GM23338 (cell line): ENCODE measurements at regions not wholly inside any gene's neighbourhood (a gene's known extent, or its start where the extent isn't known, plus 50 kb on each side); places are given as distances from the start of the nearest gene placed in this dataset.

ENCODE experiments used
- ATAC-seq: fragments of 200-7000 bp; cut with Tn5 transposase; 3 replicates; pipeline ENCODE4 v1.9.1; 2020
- DNase-seq: peaks from one replicate; pipeline ENCODE4 v3.0.0-alpha.2; 2015; ENCODE audit warnings: low spot score
- H2AFZ ChIP-seq: fragments of 200-600 bp; sonication (generic); 2 replicates; pipeline ENCODE4 v1.8.0; 2016; ENCODE audit warnings: antibody characterized with exemption, mild to moderate bottlenecking, moderate library complexity
- H3F3A ChIP-seq: fragments of 200-600 bp; sonication (generic); replicated peaks from 2 replicates; pipeline ENCODE4 v1.8.0; 2017; ENCODE audit warnings: antibody characterized with exemption, mixed run types, low read depth
- H3K27ac ChIP-seq: fragments of 200-600 bp; sonication (generic); 2 replicates; pipeline ENCODE4 v1.6.1; 2016; ENCODE audit warnings: low read depth
- H3K27me3 ChIP-seq: fragments of 200-600 bp; sonication (generic); 2 replicates; pipeline ENCODE4 v1.8.0; 2016; ENCODE audit warnings: mild to moderate bottlenecking, mixed run types, moderate library complexity; ENCODE audit not compliant: insufficient read depth
- H3K36me3 ChIP-seq: fragments of 200-600 bp; sonication (generic); 2 replicates; pipeline ENCODE4 v1.8.0; 2016; ENCODE audit warnings: mild to moderate bottlenecking; ENCODE audit not compliant: insufficient read depth
- H3K4me1 ChIP-seq: fragments of 200-600 bp; sonication (generic); 2 replicates; pipeline ENCODE4 v1.8.0; 2016; ENCODE audit warnings: mild to moderate bottlenecking, moderate library complexity; ENCODE audit not compliant: insufficient read depth
- H3K4me2 ChIP-seq: fragments of 200-600 bp; sonication (generic); 2 replicates; pipeline ENCODE4 v1.7.1; 2017; ENCODE audit warnings: mixed run types
- H3K4me3 ChIP-seq: fragments of 200-600 bp; sonication (generic); 2 replicates; pipeline ENCODE4 v1.6.1; 2016; ENCODE audit warnings: mixed run types
- H3K79me2 ChIP-seq: fragments of 200-600 bp; sonication (generic); replicated peaks from 2 replicates; pipeline ENCODE4 v1.8.0; 2017; ENCODE audit warnings: mild to moderate bottlenecking; ENCODE audit not compliant: insufficient read depth
- H3K9me2 ChIP-seq: fragments of 200-600 bp; sonication (generic); 2 replicates; pipeline ENCODE4 v1.8.0; 2017; ENCODE audit not compliant: insufficient read depth
- H4K20me1 ChIP-seq: fragments of 200-600 bp; sonication (generic); replicated peaks from 2 replicates; pipeline ENCODE4 v1.8.0; 2017; ENCODE audit warnings: mild to moderate bottlenecking; ENCODE audit not compliant: insufficient read depth
- H3K27ac Mint-ChIP-seq: 2 replicates; pipeline ENCODE4 v1.8.0; 2020; ENCODE audit warnings: inconsistent platforms, mild to moderate bottlenecking, moderate library complexity, mixed read lengths
- H3K27me3 Mint-ChIP-seq: 3 replicates; pipeline ENCODE4 v1.8.0; 2022; ENCODE audit warnings: low read depth, mild to moderate bottlenecking, moderate library complexity, mixed read lengths, inconsistent platforms; ENCODE audit not compliant: insufficient read depth, poor library complexity
- H3K36me3 Mint-ChIP-seq: 3 replicates; pipeline ENCODE4 v1.8.0; 2021; ENCODE audit warnings: low read depth, mild to moderate bottlenecking, inconsistent platforms, moderate library complexity, mixed read lengths
- H3K4me1 Mint-ChIP-seq: 3 replicates; pipeline ENCODE4 v1.8.0; 2020; ENCODE audit warnings: mild to moderate bottlenecking, inconsistent platforms, mixed read lengths
- H3K4me3 Mint-ChIP-seq: 3 replicates; pipeline ENCODE4 v1.8.0; 2021; ENCODE audit warnings: moderate library complexity, mild to moderate bottlenecking, inconsistent platforms, mixed read lengths
- H3K9me3 Mint-ChIP-seq: 3 replicates; pipeline ENCODE4 v1.8.0; 2020; ENCODE audit warnings: moderate library complexity, mild to moderate bottlenecking, inconsistent platforms, mixed read lengths
- CREB1 ChIP-seq: fragments of 250-450 bp; sonication (Bioruptor Pico); IDR thresholded peaks from 2 replicates; pipeline ENCODE4 v1.5.0; 2020; ENCODE audit warnings: low read depth, mild to moderate bottlenecking, moderate library complexity
- CTCF ChIP-seq, 2 experiments: fragments of 200-600 bp in 1 of 2; sonication (generic) in 1 of 2; conservative IDR thresholded peaks; 2 replicates each; pipeline versions ENCODE4 v1.5.1 to v1.6.1; 2016 to 2017; ENCODE audit warnings: antibody characterized with exemption in 2 of 2, low read depth in 2 of 2, mild to moderate bottlenecking in 2 of 2, moderate library complexity in 1 of 2
- ETS1 ChIP-seq: IDR thresholded peaks from 2 replicates; pipeline ENCODE4 v1.6.1; 2016; ENCODE audit warnings: antibody characterized with exemption
- EZH2 ChIP-seq: fragments of 200-600 bp; sonication (generic); IDR thresholded peaks from one replicate; pipeline ENCODE4 v1.8.0; 2017; ENCODE audit warnings: antibody characterized with exemption, mild to moderate bottlenecking, low read depth; ENCODE audit not compliant: unreplicated experiment
- EZH2phosphoT487 ChIP-seq: fragments of 200-600 bp; sonication (generic); IDR thresholded peaks from one replicate; pipeline ENCODE4 v1.8.1; 2018; ENCODE audit warnings: antibody characterized with exemption; ENCODE audit not compliant: unreplicated experiment
- JUNB ChIP-seq: IDR thresholded peaks from one replicate; pipeline ENCODE4 v1.6.1; 2016; ENCODE audit warnings: antibody characterized with exemption; ENCODE audit not compliant: unreplicated experiment
- NANOG ChIP-seq: IDR thresholded peaks from 2 replicates; pipeline ENCODE4 v1.6.1; 2016; ENCODE audit warnings: antibody characterized with exemption, borderline replicate concordance
- POLR2AphosphoS5 ChIP-seq: IDR thresholded peaks from 2 replicates; pipeline ENCODE4 v1.6.1; 2016; ENCODE audit warnings: antibody characterized with exemption, low read depth
- REST ChIP-seq: IDR thresholded peaks from one replicate; pipeline ENCODE4 v1.6.1; 2018; ENCODE audit warnings: antibody characterized with exemption; ENCODE audit not compliant: unreplicated experiment
- STAT1 ChIP-seq: IDR thresholded peaks from one replicate; pipeline ENCODE4 v1.6.1; 2016; ENCODE audit warnings: antibody characterized with exemption; ENCODE audit not compliant: unreplicated experiment
- ZNF114 ChIP-seq: fragments of 250-450 bp; sonication (Bioruptor Pico); IDR thresholded peaks from 2 replicates; pipeline ENCODE4 v1.5.0; 2020; ENCODE audit warnings: mild to moderate bottlenecking, moderate library complexity
- ZNF331 ChIP-seq: fragments of 250-450 bp; sonication (Bioruptor Pico); IDR thresholded peaks from 2 replicates; pipeline ENCODE4 v1.5.0; 2020; ENCODE audit warnings: low read depth, mild to moderate bottlenecking, moderate library complexity
- ZNF462 ChIP-seq: fragments of 250-450 bp; sonication (Bioruptor Pico); IDR thresholded peaks from 2 replicates; pipeline ENCODE4 v1.5.0; 2020; ENCODE audit warnings: mild to moderate bottlenecking, moderate library complexity

- no peak for TF ChIP-seq EZH2
- no peak for TF ChIP-seq ZNF462 (CRISPR knock-in tag)
- TF ChIP-seq CTCF (conservative IDR thresholded peaks at IDR 0.05; ENCODE audit: low read depth in 2 of 2) = no peak
- no peak for TF ChIP-seq NANOG
- TF ChIP-seq EZH2phosphoT487 = no peak
- no peak for TF ChIP-seq JUNB
- TF ChIP-seq ETS1 = no peak
- no peak for TF ChIP-seq POLR2AphosphoS5
- TF ChIP-seq ZNF114 = no peak
- TF ChIP-seq CREB1 (CRISPR knock-in tag) = no peak
- no peak for TF ChIP-seq ZNF331 (CRISPR knock-in tag)
- no peak for TF ChIP-seq REST
- no peak for TF ChIP-seq STAT1
- peak overlapping the region; percentile 13; the same call in 1 of the 2 replicates for H3K27ac Mint-ChIP-seq
Measured at GRCh38 chr3:69462022-69462825, 76.3 kb upstream of the FRMD4B start.

More at GRCh38 chr3:69462022-69462825, 76.3 kb upstream of the FRMD4B start:
- Histone ChIP-seq H2AFZ (no peak overlapping the region), H4K20me1 (no peaks in the 10 kb centered on the region), H3K79me2 (no peaks in the 10 kb centered on the region), H3K4me3 (no peak overlapping the region), H3K9me2 (no peaks in the 10 kb centered on the region), H3K4me1 (no peaks in the 10 kb centered on the region), H3K36me3 (no peaks in the 10 kb centered on the region), H3K27me3 (no peaks in the 10 kb centered on the region), H3K4me2 (no peak overlapping the region), H3K27ac (no peak overlapping the region), H3F3A (no peaks in the 10 kb centered on the region)
- Mint-ChIP-seq H3K36me3 (no peaks in the 10 kb centered on the region), H3K9me3 (0 out of 3 replicates have a peak, but pooled peaks cover 2% of the 10 kb centered on the region), H3K27me3 (no peaks in the 10 kb centered on the region), H3K4me3 (no peak overlapping the region), H3K4me1 (peaks cover 9% of the 10 kb centered on the region)
- DNase-seq (no peak), ATAC-seq (peak; percentile 57)
